Endothelial cell (in vitro differentiated cells): ENCODE measurements at regions not wholly inside any gene's neighbourhood (a gene's known extent, or its start where the extent isn't known, plus 50 kb on each side); places are given as distances from the start of the nearest gene placed in this dataset.

Source experiments
- DNase-seq: peaks from one replicate; pipeline ENCODE4 v3.0.0; 2021; ENCODE audit warnings: low spot score
- H3K27ac Mint-ChIP-seq: one replicate; pipeline ENCODE4 v1.8.0; 2021; ENCODE audit warnings: mixed read lengths, inconsistent platforms; ENCODE audit not compliant: unreplicated experiment
- H3K27me3 Mint-ChIP-seq: one replicate; pipeline ENCODE4 v1.8.0; 2021; ENCODE audit warnings: mild to moderate bottlenecking, moderate library complexity, mixed read lengths, inconsistent platforms; ENCODE audit not compliant: unreplicated experiment
- H3K36me3 Mint-ChIP-seq: one replicate; pipeline ENCODE4 v1.8.0; 2021; ENCODE audit warnings: mild to moderate bottlenecking, low read depth, mixed read lengths, inconsistent platforms; ENCODE audit not compliant: unreplicated experiment
- H3K4me1 Mint-ChIP-seq: one replicate; pipeline ENCODE4 v1.8.0; 2021; ENCODE audit warnings: mild to moderate bottlenecking, mixed read lengths, inconsistent platforms; ENCODE audit not compliant: unreplicated experiment
- H3K4me3 Mint-ChIP-seq: one replicate; pipeline ENCODE4 v1.8.0; 2021; ENCODE audit warnings: mild to moderate bottlenecking, mixed read lengths, inconsistent platforms; ENCODE audit not compliant: unreplicated experiment
- H3K9me3 Mint-ChIP-seq: one replicate; pipeline ENCODE4 v1.8.0; 2021; ENCODE audit warnings: mixed read lengths, inconsistent platforms; ENCODE audit not compliant: unreplicated experiment
- TF ChIP-seq, protein P1 (sequence below): fragments of 200-600 bp; sonication (generic); IDR thresholded peaks from one replicate; pipeline ENCODE4 v1.5.0; 2021; ENCODE audit warnings: antibody characterized with exemption; ENCODE audit not compliant: unreplicated experiment

DNA sequence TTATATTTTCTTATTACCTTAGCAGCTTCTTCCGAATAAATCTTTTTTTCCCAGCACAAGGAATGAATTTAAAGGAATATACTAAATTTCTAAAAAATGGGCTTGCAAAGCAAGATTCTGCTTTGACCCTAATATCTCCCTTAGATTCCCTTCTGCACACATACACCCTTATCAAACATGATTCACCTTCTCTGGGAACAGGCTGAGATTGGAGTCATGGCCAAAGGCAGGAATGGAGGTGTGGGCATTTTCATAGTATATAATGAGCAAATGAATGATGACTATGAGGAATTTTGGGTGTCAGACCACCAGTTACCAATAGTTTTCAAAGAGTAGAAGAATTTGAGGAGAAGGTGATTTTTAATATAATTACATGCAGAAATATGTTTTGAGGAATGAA is 231.3 kb upstream of the CDH11 start:
- H3K4me3 Mint-ChIP-seq: no peak overlapping the region
- H3K27ac Mint-ChIP-seq: no peak overlapping the region
- no peak for DNase-seq
- no peaks in the 10 kb centered on the region for H3K9me3 Mint-ChIP-seq
- TF ChIP-seq, protein P1, sequence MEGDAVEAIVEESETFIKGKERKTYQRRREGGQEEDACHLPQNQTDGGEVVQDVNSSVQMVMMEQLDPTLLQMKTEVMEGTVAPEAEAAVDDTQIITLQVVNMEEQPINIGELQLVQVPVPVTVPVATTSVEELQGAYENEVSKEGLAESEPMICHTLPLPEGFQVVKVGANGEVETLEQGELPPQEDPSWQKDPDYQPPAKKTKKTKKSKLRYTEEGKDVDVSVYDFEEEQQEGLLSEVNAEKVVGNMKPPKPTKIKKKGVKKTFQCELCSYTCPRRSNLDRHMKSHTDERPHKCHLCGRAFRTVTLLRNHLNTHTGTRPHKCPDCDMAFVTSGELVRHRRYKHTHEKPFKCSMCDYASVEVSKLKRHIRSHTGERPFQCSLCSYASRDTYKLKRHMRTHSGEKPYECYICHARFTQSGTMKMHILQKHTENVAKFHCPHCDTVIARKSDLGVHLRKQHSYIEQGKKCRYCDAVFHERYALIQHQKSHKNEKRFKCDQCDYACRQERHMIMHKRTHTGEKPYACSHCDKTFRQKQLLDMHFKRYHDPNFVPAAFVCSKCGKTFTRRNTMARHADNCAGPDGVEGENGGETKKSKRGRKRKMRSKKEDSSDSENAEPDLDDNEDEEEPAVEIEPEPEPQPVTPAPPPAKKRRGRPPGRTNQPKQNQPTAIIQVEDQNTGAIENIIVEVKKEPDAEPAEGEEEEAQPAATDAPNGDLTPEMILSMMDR: no peak
- no peaks in the 10 kb centered on the region for H3K36me3 Mint-ChIP-seq
- H3K27me3 Mint-ChIP-seq: peaks cover 2% of the 10 kb centered on the region
- no peaks in the 10 kb centered on the region for H3K4me1 Mint-ChIP-seq

- Mint-ChIP-seq H3K4me3 (no peak overlapping the region), H3K9me3 (no peaks in the 10 kb centered on the region), H3K4me1 (no peaks in the 10 kb centered on the region), H3K36me3 (no peaks in the 10 kb centered on the region), H3K27me3 (no peaks in the 10 kb centered on the region), H3K27ac (no peak overlapping the region)
- TF ChIP-seq, protein P1: no peak
- no peak for DNase-seq
Measured at GRCh38 chr16:65349626-65350025, 227.8 kb upstream of the CDH11 start.

DNA sequence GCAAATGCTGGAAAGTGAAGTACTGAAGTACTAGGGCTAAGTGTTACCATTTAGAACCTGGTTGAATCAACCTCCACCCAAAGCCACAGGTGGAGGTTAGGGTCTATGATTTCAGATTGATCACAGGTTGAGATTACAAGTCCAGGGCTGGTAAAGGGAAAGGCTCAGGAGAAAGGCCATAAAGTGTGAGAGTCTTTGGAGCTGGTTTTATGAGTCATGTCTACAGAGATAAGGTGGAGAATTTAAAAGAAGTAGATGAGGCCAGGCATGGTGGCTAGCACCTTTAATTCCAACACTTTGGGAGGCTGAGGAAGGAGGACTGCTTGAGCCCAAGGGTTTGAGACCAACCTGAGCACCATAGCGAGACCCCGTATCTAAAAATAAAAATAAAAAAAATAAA is 221.7 kb upstream of the CDH11 start:
- DNase-seq: no peak
- no peaks in the 10 kb centered on the region for H3K27me3 Mint-ChIP-seq
- H3K4me1 Mint-ChIP-seq: no peaks in the 10 kb centered on the region
- no peak overlapping the region for H3K27ac Mint-ChIP-seq
- no peak overlapping the region for H3K4me3 Mint-ChIP-seq
- no peaks in the 10 kb centered on the region for H3K36me3 Mint-ChIP-seq
- no peaks in the 10 kb centered on the region for H3K9me3 Mint-ChIP-seq
- TF ChIP-seq, protein P1: no peak

DNA sequence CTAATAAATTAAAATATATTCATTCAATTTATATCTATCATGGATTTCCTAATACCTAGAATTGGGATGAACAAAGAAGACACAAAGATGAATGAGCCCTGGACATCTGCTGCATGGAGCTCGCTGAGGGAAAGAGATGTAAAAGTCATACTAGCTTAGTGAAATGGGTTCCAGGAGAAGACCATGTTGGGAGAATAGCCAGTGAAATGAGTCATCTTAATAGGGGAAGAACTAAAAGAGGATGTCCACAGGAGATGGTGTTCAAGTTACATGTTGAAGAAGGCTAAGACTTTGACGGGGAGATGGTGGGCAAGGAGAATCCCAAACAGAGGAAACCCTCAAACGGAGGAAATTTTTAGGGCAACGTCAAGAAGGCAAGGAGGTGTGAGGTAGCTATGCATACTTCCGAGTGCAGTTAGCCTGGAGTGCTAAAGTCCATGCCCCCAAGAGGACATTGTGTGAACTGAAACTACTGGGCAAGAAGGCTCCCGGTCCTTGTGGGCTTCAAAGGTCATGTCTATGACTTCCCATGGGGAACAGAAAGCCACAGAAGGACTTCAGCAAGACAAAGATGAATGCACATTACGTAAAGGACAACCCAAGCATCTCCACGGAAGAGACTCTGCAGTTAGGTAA is 220.5 kb upstream of the CDH11 start:
- Mint-ChIP-seq H3K9me3 (no peaks in the 10 kb centered on the region), H3K4me3 (no peak overlapping the region), H3K4me1 (no peaks in the 10 kb centered on the region), H3K27me3 (no peaks in the 10 kb centered on the region), H3K36me3 (no peaks in the 10 kb centered on the region), H3K27ac (no peak overlapping the region)
- DNase-seq: no peak
- TF ChIP-seq, protein P1: no peak

DNA sequence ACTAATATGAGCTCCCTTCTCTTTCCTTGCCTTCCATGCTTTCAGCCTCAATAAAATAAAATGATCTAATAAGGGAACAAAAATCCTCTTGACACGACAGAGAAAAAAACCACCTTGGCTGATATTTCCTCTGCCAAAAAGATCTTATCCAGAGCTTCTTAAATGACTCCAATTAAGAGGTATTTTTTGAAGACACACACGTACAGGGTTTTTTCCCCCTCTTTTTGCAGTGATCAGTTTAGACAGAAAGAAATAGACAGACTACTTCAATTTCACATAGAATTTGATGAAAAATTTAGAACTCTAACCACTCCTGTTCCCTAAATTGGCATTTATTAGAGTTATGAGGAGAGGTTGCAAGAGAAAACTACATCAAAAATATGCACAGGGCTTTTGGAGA is 217.2 kb upstream of the CDH11 start:
- no peak for DNase-seq
- TF ChIP-seq, protein P1: no peak
- H3K36me3 Mint-ChIP-seq: no peaks in the 10 kb centered on the region
- H3K4me1 Mint-ChIP-seq: no peaks in the 10 kb centered on the region
- no peak overlapping the region for H3K27ac Mint-ChIP-seq
- H3K4me3 Mint-ChIP-seq: no peak overlapping the region
- no peaks in the 10 kb centered on the region for H3K9me3 Mint-ChIP-seq
- no peaks in the 10 kb centered on the region for H3K27me3 Mint-ChIP-seq
